NCI-H510A treated with DMSO at 0.1 percent for 48 hours (cell line): ENCODE measurements at regions not wholly inside any gene's neighbourhood (a gene's known extent, or its start where the extent isn't known, plus 50 kb on each side); places are given as distances from the start of the nearest gene placed in this dataset.

Source experiments
- DNase-seq: peaks from one replicate; lab custom pipeline; 2025; lab: John Stamatoyannopoulos, UW

GRCh38 chr13:69571606-69572323, 535.9 kb upstream of the ATXN8OS start:
- DNase-seq = no peak

- no peak for DNase-seq
Observed at GRCh38 chr13:69567514-69567913, 540.1 kb upstream of the ATXN8OS start.

GRCh38 chr13:69566104-69566716, 541.4 kb upstream of the ATXN8OS start:
- DNase-seq = no peak

- no peak for DNase-seq
Observed at GRCh38 chr13:69565334-69565733, 542.3 kb upstream of the ATXN8OS start.

- DNase-seq = no peak
Observed at GRCh38 chr13:69556540-69557196, 551.0 kb upstream of the ATXN8OS start.

- no peak for DNase-seq
Observed at GRCh38 chr13:69553976-69554375, 553.6 kb upstream of the ATXN8OS start.

- no peak for DNase-seq
Observed at GRCh38 chr13:69551193-69551592, 556.4 kb upstream of the ATXN8OS start.

- DNase-seq = no peak
Observed at GRCh38 chr13:69547780-69548179, 559.8 kb upstream of the ATXN8OS start.

- DNase-seq = no peak
Observed at GRCh38 chr13:69545551-69545950, 562.1 kb upstream of the ATXN8OS start.

- DNase-seq = no peak
Observed at GRCh38 chr13:69524459-69525150, 583.0 kb upstream of the ATXN8OS start.

GRCh38 chr13:69496981-69497380, 610.6 kb upstream of the ATXN8OS start:
- DNase-seq = no peak

GRCh38 chr13:69495096-69495495, 612.5 kb upstream of the ATXN8OS start:
- DNase-seq = no peak

- no peak for DNase-seq
Observed at GRCh38 chr13:69487576-69487975, 620.0 kb upstream of the ATXN8OS start.

GRCh38 chr13:69485991-69486592, 621.5 kb upstream of the ATXN8OS start:
- DNase-seq = no peak

- DNase-seq = no peak
Observed at GRCh38 chr13:69477451-69477850, 630.2 kb upstream of the ATXN8OS start.

- DNase-seq = no peak
Observed at GRCh38 chr13:69474011-69474685, 633.5 kb upstream of the ATXN8OS start.

- DNase-seq = no peak
Observed at GRCh38 chr13:69468624-69469023, 639.0 kb upstream of the ATXN8OS start.

- DNase-seq = no peak
Observed at GRCh38 chr13:69461397-69461796, 646.2 kb upstream of the ATXN8OS start.

GRCh38 chr13:69459346-69459745, 648.3 kb upstream of the ATXN8OS start:
- no peak for DNase-seq

GRCh38 chr13:69458013-69458412, 649.6 kb upstream of the ATXN8OS start:
- no peak for DNase-seq

- no peak for DNase-seq
Observed at GRCh38 chr13:69450245-69450644, 657.4 kb upstream of the ATXN8OS start.

GRCh38 chr13:69425235-69425634, 682.4 kb upstream of the ATXN8OS start:
- no peak for DNase-seq
